ENCODE measurements at regions not wholly inside any gene's neighbourhood (a gene's known extent, or its start where the extent isn't known, plus 50 kb on each side); places are given as distances from the start of the nearest gene placed in this dataset.
"Not testable (repeated sequence)": the region's sequence is repeated elsewhere in the genome, so short reads cannot be mapped to it uniquely, and the experiment has no call there.

DNA sequence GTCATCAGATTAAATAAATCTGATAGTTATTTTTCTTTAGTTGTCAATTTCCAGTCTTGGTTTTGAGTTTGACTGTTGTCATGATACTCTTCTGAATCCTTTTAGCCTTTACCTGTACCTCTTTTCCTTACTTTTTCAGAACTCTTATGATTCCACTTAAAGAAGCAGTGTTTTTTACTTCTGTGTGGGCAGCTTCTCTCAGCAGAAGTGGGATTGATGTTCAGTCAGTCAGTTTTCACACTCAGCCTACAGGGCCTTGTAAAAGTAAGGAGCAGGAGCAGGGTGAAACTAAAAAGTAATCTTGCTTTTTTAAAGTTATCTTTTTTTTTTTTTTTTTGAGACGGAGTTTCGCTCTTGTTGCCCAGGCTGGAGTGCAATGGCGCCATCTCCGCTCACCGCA lies 75.1 kb downstream of the HAUS1 start:
- DNase-seq: no peak

DNA sequence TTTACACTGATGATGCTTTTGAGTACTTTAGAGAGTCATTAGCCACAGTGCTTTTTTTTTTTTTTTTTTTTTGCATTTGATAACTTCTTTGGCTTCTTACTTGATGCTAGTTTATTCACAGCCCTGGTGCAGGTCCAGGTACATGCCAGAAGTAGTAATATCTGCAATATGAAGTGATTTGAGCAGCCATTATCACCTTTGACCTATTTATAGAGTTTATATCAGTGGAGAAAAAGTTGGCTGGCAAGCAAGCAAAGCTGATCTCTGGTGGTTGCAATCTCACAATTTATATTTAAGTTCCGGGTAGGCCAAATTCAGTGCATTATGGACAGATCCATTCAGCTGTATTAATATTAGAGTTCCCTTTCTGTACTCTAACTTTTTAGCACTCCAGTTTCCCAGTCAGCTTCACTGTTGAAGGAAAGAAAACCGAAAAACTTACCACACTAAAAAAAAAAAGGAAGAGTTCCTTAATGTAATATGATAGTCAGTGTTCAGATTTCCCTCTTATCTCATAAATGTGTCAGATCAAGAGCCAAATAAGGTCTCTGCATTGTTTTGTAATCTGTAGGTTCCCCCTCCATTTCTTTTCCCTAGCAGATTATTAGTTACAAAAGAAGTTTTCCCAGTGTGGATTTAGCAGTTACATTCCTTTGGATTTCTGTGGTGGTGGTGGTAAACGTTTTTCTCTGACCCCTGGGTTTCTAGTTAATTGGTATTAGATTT lies 78.6 kb downstream of the HAUS1 start:
- no peak for DNase-seq

DNA sequence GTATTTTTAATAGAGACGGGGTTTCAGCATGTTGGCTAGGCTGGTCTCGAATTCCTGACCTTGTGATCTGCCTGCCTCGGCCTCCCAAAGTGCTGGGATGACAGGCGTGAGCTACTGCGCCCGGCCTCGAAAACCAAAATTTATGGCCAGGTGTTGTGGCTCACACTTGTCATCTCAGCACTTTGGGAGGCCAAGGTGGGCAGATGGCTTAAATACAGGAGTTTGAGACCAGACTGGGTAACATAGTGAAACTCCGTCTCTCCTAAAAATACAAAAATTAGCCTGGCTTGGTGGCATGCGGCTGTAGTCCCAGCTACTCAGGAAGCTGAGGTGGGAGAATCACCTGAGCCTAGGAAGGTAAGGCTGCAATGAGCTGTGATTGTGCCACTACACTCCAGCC lies 80.1 kb downstream of the HAUS1 start:
- not testable (repeated sequence) for DNase-seq

- no peak for DNase-seq
Measured at GRCh38 chr18:46184727-46185126, 80.5 kb downstream of the HAUS1 start.

DNA sequence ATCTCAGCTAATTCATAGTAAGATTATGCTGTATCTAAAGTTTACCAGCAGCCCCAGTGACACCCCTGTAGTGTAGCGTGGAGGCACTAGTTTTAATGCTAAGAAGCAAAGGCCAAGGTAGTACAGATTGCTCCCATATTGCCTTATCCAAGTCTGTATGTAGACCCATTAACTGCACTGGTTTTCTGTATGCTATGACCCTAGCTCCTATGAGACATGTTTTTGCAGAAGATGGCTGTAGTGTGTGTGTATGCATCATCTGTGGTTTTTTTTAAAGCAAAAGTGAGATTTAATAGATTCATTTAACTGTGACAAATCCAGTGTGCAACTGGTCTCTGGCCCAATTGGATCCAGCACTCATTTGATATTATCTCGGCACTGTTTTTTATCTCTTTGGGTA lies 86.5 kb downstream of the HAUS1 start:
- no peak for DNase-seq

DNA sequence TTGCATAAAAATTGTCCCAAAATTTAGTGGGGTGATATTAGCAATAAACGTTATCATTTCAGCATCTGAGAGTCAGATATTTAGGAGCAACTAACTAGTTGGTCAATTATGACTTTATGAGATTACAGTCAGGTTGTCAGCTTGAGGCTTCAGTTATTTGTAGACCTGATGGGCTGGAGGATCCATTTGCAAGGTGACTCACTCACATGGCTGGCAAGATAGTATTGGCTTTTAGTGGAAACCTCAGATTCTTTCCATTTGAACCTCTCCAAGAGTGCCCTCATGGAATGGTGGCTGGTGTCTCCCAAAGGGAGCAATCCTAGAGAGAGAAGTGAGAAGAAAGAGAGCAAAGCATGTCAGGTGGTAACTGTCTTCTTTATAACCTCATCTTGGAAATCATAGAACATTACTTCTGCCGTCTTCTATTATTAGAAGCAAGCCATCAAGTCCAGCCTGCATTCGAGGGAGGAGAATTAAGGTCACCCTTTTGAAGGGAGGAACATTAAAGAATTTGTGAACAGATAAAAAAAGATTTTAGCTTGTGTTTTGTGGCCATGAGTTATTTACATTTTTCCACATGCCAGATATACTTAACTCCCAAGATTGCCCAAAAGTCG lies 92.5 kb downstream of the HAUS1 start:
- no peak for DNase-seq

- no peak for DNase-seq
Measured at GRCh38 chr18:46199515-46200147, 95.4 kb downstream of the HAUS1 start.

DNA sequence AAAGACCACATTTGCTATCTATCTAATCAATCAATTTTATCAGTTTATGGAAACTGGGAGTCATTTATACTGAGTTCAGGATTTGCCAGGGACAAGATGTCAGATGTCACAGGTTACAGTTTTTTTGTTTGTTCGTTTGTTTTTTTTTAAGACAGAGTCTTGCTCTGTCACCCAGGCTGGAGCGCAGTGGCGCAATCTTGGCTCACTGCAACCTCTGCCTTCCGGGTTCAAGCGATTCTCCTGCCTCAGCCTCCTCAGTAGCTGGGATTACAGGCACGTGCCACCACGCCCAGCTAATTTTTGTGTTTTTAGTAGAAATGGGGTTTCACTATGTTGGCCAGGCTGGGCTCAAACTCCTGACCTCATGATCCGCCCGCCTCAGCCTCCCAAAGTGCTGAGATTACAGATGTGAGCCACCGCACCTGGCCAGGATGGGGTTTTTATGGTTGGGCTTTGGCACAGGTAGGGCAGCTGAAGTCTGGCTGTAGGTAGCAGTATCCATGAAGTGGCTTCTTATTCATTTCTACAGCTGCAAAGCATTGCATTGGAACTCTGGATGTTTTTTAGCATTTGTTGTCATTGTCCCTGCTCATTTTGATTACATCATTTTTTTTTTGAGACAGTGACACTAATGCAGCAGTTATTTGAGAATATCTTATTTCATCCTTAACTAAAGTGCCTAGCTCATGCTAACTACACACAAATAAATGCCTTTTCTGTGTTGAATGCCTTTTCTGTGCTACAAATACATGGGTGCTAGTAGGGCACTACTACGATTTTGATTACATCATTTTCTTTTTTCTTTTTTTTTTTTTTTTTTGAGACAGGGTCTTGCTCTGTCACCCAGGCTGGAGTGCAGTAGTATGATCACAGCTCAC lies 96.2 kb downstream of the HAUS1 start:
- not testable (repeated sequence) for DNase-seq

- DNase-seq: no peak
Measured at GRCh38 chr18:46204143-46204542, 100.0 kb downstream of the HAUS1 start.

GRCh38 chr18:46207985-46208384 lies 103.8 kb downstream of the HAUS1 start:
- DNase-seq: no peak

GRCh38 chr18:46209161-46209560 lies 105.0 kb downstream of the HAUS1 start:
- no peak for DNase-seq

GRCh38 chr18:46211816-46212215 lies 107.6 kb downstream of the HAUS1 start:
- no peak for DNase-seq

DNA sequence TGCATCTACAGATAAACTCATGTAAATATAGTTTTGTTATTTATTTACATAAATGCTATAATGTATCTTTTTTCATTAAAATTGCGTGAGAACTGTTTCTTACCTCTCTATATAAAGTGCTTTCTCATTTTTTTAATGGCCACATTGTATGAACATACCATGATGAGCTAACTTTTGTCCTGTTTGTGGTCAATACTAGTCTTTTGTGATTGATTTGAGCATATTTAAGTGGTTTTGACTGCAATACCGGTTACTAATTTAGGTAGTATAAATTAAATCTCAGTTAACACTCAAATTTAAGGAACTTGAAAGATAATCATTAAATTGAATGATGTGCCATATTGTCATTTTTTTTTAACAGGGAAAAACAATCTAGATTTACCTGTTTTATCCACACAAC lies 108.2 kb downstream of the HAUS1 start:
- no peak for DNase-seq

- no peak for DNase-seq
Measured at GRCh38 chr18:46213295-46213694, 109.1 kb downstream of the HAUS1 start.

DNA sequence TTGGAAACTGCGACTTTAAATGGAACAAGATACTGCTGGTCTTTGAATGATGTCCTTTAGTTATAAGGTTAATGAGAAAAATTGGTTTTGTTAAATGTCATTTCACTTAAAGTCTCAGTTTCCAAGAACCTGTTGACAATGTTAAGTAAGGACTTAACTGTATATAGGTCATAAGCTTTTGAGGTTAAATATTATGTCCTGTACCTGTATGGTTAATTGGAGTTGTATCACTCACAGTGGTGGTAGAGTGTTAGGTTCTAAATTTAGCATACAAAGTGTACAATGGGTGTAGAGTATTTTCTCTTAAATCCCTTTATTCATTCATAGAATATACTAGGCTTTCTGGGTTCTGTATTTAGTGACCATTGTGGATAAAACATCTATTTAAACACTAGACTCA lies 110.2 kb downstream of the HAUS1 start:
- no peak for DNase-seq

GRCh38 chr18:46215902-46216723 lies 111.9 kb downstream of the HAUS1 start:
- DNase-seq: no peak

DNA sequence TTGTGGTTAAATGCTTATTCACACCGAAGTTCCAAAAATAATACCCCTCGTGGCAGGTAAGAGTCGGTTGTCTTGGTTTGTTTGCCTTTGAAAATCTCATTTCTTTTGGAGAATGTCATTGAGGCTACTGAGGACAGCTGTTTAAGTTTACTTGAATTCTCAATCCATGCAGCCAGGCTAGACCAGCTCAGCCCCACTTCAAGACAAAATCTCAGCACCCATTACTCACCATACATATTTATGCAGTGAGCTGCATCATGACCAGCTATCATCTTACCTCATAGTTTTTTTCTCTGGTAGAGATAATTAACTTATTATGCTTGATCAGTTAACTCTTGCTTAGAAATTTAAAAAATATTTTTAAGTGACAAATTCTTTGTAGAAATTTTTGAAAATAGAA lies 115.9 kb downstream of the HAUS1 start:
- no peak for DNase-seq

DNA sequence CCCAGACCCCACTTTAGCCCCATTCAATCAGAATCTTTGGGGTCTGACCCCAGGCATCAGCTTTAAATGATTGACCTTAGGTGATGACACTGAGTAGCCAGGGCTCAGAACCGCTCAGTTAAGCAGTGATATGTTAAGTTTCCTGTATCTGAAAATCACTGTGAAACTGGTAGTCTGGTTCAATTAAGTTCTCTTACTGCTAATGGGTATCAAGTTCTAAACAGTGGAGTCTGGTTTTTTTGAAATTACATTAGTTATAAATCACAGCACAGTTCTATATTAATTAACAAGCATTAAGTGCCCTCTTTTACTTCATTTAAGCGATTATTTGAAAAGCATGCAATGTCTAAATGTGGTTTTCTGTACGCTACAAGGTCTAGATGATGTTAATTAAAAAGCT lies 117.9 kb downstream of the HAUS1 start:
- no peak for DNase-seq

DNA sequence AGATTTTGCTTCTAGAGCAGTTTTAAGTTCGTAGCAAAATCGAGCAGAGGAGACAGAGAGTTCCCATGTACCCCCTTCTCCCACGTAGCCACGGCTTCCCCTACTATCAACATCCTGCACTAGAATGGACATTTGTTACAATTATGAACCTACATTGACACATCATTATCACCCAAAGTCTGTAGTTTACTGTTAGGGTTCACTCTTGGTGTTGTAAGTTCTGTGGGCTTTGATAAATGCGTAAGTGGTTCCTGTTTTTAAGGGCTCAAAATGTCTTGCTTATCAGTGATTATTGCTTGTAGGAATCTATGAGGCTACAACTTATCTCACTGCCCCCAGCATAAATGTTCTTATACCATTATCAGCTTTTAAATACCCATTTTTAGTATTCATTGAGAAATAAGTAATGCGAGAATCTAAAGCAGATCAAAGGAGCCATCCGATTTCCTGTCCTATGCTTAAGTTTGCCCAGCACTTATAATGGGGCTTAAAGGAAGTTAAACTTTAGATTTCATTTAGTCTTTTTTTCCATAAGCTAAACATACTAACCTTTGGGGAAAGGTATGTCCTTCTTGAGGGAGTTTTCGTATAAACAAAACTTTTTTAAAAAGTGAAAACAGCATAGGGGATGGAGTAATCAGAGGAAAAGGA lies 118.7 kb downstream of the HAUS1 start:
- DNase-seq: no peak

- no peak for DNase-seq
Measured at GRCh38 chr18:46224181-46224775, 120.1 kb downstream of the HAUS1 start.

- DNase-seq: no peak
Measured at GRCh38 chr18:46226461-46226860, 122.3 kb downstream of the HAUS1 start.

- DNase-seq: not testable (repeated sequence)
Measured at GRCh38 chr18:46229641-46230040, 125.5 kb downstream of the HAUS1 start.

Measured in SHP77 treated with DMSO at 0.1 percent for 48 hours (cell line).